ENCODE measurements at regions not wholly inside any gene's neighbourhood (a gene's known extent, or its start where the extent isn't known, plus 50 kb on each side); places are given as distances from the start of the nearest gene placed in this dataset.

DNA sequence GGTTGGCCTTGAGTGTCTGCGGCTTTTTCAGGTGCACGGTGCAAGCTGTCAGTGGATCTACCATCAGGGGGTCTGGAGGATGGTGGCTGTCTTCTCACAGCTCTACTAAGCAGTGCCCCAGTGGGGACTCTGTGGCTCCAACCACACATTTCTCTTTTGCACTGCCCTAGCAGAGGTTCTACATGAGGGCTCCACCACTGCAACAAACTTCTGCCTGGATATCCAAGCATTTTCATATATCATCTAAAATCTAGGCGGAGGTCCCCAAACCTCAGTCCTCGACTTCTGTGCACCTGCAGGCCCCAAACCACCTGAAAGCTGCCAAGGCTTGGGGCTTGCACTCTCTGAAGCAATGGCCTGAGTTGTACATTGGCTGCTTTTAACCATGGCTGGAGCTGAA lies 601.5 kb downstream of the MTRR start:
- DNase-seq (ENCODE audit: low read depth in 2 of 2), result no peak

- no peak for DNase-seq (ENCODE audit: low read depth in 2 of 2)
These were observed 602.6 kb downstream of the MTRR start for GRCh38 chr5:8471581-8471980.

- DNase-seq (ENCODE audit: low read depth in 2 of 2), result no peak
These were observed 604.1 kb downstream of the MTRR start for GRCh38 chr5:8473016-8473415.

DNA sequence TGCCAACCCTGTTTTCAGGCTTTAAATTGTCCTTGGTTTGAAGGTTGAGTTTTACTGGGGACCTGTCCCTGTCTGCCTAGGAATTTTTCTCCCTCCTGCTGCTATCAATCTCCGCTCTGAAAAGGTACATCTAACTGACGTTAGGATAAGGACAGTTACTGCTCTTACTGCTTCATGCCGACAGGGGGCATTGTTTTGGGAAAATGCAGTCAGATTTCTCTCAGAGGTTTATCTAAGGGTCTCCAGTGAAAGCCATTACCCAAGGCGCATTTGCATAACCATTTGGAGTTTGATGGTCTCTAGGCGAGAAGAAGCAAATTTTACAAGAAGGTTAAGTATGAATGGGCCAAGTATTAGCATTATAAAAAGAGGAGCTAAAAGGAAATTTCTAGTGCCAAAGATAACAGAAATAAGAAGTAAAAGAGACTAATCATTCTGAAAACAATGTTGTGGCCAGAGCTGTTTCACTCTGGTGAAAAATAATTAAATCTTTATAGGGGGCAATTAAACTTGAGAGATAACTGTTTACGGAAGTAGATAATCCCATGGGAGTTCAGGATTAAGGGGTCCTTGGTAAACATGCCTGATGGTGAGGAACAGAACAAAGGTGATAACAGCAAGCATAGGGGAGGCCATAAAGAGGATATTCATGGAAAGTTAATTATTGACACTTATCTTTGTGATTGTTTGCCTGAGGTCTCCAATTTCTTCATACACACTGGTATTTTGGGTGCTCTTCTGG lies 605.0 kb downstream of the MTRR start:
- no peak for DNase-seq (ENCODE audit: low read depth in 2 of 2)

GRCh38 chr5:8474569-8474930 lies 605.6 kb downstream of the MTRR start:
- no peak for DNase-seq (ENCODE audit: low read depth in 2 of 2)

DNA sequence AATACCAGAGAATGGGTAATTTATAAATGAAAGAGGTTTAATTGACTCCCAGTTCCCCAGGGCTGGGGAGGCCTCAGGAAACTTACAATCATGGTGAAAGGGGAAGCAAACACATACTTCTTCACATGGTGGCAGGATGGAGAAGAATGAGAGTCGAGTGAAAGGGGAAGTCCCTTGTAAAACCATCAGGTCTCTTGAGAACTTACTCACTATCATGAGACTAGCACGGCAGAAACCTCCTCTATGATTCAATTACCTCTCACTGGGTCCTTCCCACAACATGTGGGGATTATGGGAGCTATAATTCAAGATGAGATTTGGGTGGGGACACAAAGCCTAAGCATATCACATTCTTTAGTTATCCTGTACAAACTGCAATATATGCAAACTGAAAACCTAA lies 609.4 kb downstream of the MTRR start:
- DNase-seq (ENCODE audit: low read depth in 2 of 2), result no peak

DNA sequence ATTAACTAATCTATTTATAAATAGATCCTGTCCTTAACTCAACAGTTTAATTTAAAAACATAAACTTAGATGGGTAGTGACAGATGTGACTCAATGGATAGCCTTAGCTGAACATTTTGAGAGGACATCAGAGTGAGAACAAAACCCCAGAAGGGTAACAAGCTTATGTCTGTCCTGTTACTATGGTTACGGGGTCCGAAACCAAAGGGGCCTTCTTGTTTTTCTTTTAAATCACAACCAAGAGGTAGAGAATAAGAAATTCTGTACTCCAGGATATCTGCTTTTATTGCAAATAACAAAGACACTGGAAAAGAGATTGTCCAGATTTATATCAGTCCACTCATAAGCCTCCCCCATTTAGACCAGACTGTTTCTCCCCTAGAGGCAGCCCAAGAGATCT lies 612.1 kb downstream of the MTRR start:
- DNase-seq (ENCODE audit: low read depth in 2 of 2), result no peak

DNA sequence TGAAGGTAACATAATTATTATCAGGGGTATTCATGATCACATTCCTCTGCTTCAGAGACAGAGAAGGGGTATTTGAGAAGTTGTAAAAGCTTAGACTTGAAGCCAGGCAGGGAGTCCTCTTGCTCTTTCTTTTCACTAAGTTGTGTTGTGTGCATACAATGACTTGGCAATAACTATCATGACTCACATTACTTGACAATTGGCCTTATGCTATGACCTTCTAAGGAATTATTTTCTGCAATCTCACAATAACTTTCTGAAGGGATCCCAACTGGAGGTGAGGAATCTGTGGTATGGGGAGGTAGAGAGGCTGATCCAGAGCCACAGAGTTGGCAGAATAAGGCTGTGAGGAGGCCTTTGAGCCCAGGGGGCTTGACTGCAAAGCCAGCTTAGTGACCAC lies 622.3 kb downstream of the MTRR start:
- no peak for DNase-seq (ENCODE audit: low read depth in 2 of 2)

DNA sequence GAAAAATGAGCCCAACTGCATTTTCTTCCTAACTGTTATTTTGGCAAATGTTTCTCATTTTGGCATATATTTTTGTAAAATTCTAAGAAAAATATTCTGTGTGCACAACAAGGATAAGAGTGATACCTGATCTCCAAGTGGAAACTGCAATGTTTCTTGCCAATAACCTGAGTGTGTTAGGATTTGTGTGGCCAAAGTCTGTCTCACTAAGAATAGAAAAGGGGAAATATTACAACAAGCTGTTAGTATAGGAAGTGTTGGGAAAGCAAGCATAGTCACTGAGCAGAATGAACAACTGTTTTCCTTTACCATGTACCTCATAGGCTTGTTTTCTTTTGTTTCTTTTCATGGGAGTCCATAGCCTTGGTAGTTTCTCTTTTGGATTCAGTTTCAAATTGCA lies 624.2 kb downstream of the MTRR start:
- DNase-seq (ENCODE audit: low read depth in 2 of 2), result no peak

GRCh38 chr5:8500426-8500825 lies 631.5 kb downstream of the MTRR start:
- DNase-seq (ENCODE audit: low read depth in 2 of 2), result no peak

DNA sequence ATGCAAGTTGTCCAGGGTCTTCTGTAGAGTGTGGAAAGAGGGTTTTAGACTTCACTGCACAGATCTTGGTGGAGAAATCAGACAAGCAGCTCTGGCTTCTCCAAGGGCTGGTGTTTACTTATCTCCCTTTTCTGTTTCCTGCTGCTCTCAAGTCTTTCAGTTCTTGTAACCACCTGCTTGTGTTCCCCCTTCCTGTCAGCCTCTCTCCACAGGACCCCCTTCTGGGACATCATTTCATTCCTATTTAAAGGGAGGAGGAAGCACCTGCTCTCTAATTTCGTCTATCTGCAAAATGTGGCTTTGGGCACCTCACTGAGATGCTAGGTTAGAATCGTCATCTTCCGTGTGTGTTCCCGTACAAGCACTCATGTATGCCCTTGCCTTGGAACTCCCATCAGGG lies 636.2 kb downstream of the MTRR start:
- DNase-seq (ENCODE audit: low read depth in 2 of 2), result no peak

GRCh38 chr5:8508231-8508630 lies 639.3 kb downstream of the MTRR start:
- DNase-seq (ENCODE audit: low read depth in 2 of 2), result no peak

DNA sequence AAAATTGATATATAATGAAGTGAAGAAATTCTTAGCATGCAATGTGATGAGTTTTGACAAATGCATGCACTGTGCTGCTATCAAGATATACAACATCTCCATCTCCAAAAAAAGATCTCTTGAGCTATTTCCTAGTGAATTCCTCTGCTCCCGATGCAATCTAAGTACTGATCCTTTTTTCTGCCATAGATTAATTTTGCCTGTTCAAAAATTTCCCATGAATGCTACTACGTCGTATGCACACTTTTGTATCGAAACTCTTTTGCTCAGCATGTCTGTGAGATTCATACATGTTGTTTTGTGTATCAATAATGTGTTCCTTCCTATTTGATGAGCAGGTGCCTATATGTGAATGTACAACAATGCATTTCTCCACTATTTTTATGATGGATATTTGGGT lies 647.4 kb downstream of the MTRR start:
- DNase-seq (ENCODE audit: low read depth in 2 of 2), result no peak

GRCh38 chr5:8517456-8517855 lies 648.5 kb downstream of the MTRR start:
- DNase-seq (ENCODE audit: low read depth in 2 of 2), result no peak

- DNase-seq (ENCODE audit: low read depth in 2 of 2), result no peak
These were observed 652.0 kb downstream of the MTRR start for GRCh38 chr5:8520917-8521316.

- no peak for DNase-seq (ENCODE audit: low read depth in 2 of 2)
These were observed 653.0 kb downstream of the MTRR start for GRCh38 chr5:8521991-8522390.

- no peak for DNase-seq (ENCODE audit: low read depth in 2 of 2)
These were observed 653.7 kb downstream of the MTRR start for GRCh38 chr5:8522646-8523045.

GRCh38 chr5:8523501-8523900 lies 654.6 kb downstream of the MTRR start:
- DNase-seq (ENCODE audit: low read depth in 2 of 2), result no peak

GRCh38 chr5:8525819-8526218 lies 656.9 kb downstream of the MTRR start:
- DNase-seq (ENCODE audit: low read depth in 2 of 2), result no peak

- no peak for DNase-seq (ENCODE audit: low read depth in 2 of 2)
These were observed 659.2 kb downstream of the MTRR start for GRCh38 chr5:8528106-8528505.

- no peak for DNase-seq (ENCODE audit: low read depth in 2 of 2)
These were observed 669.9 kb downstream of the MTRR start for GRCh38 chr5:8538821-8539220.

DNA sequence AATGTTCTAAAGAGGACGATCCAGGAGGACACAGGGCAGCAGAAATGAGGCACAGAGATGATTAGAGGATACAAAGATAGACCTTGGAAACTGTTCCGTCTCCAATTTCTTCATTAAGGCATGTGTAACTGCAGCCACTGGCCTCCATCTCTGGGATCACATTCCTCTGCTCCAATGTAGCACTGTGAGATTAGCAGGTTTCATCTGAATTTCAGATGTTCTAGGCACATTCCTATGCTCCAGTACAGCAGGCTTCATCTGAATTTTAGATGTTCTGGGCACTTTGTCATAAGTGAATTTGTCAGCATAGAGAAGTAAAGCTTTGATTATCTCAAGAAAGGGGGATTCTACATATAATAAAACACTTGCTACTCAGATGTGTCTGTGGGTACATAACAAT lies 671.4 kb downstream of the MTRR start:
- no peak for DNase-seq (ENCODE audit: low read depth in 2 of 2)

- no peak for DNase-seq (ENCODE audit: low read depth in 2 of 2)
These were observed 682.0 kb downstream of the MTRR start for GRCh38 chr5:8550921-8551320.

- DNase-seq (ENCODE audit: low read depth in 2 of 2), result no peak
These were observed 684.4 kb downstream of the MTRR start for GRCh38 chr5:8553364-8553763.
